Mesendoderm (in vitro differentiated cells): ENCODE measurements at regions not wholly inside any gene's neighbourhood (a gene's known extent, or its start where the extent isn't known, plus 50 kb on each side); places are given as distances from the start of the nearest gene placed in this dataset.
"Not testable (repeated sequence)": the region's sequence is repeated elsewhere in the genome, so short reads cannot be mapped to it uniquely, and the experiment has no call there.

Source experiments
- DNase-seq: peaks from one replicate; pipeline ENCODE4 v3.0.0; 2013
- H2AK5ac ChIP-seq: 2 replicates; pipeline ENCODE4 v1.6.1; 2013; ENCODE audit warnings: low read length, inconsistent platforms
- H2BK120ac ChIP-seq: 2 replicates; pipeline ENCODE4 v1.6.1; 2013; ENCODE audit warnings: low read depth, mild to moderate bottlenecking, low read length, moderate library complexity, mixed read lengths
- H2BK15ac ChIP-seq: replicated peaks from 2 replicates; pipeline ENCODE4 v1.6.1; 2013; ENCODE audit warnings: low read depth, mild to moderate bottlenecking, moderate library complexity
- H2BK5ac ChIP-seq: 2 replicates; pipeline ENCODE4 v1.6.1; 2013; ENCODE audit warnings: low read length, inconsistent platforms
- H3K18ac ChIP-seq: 2 replicates; pipeline ENCODE4 v1.6.1; 2013; ENCODE audit warnings: mild to moderate bottlenecking, low read length, mixed read lengths
- H3K23ac ChIP-seq: one replicate; pipeline ENCODE4 v1.6.1; 2013; ENCODE audit warnings: low read length
- H3K27ac ChIP-seq: 2 replicates; pipeline ENCODE4 v1.5.1; 2013; ENCODE audit warnings: low read depth, mild to moderate bottlenecking, inconsistent platforms, low read length, moderate library complexity
- H3K27me3 ChIP-seq: 2 replicates; pipeline ENCODE4 v1.6.1; 2013; ENCODE audit warnings: low read length, control low read depth, mild to moderate bottlenecking, inconsistent platforms; ENCODE audit not compliant: insufficient read depth, poor library complexity
- H3K36me3 ChIP-seq: 2 replicates; pipeline ENCODE4 v1.6.1; 2013; ENCODE audit warnings: low read length, inconsistent platforms; ENCODE audit not compliant: control insufficient read depth, insufficient read depth
- H3K4ac ChIP-seq: one replicate; pipeline ENCODE4 v1.6.1; 2013; ENCODE audit warnings: low read depth, mild to moderate bottlenecking, low read length, moderate library complexity
- H3K4me1 ChIP-seq: 2 replicates; pipeline ENCODE4 v1.6.1; 2013; ENCODE audit warnings: low read depth, low read length, inconsistent platforms; ENCODE audit not compliant: control insufficient read depth
- H3K4me2 ChIP-seq: 2 replicates; pipeline ENCODE4 v1.6.1; 2013; ENCODE audit warnings: low read length
- H3K4me3 ChIP-seq: 2 replicates; pipeline ENCODE4 v1.5.1; 2013; ENCODE audit warnings: mild to moderate bottlenecking, low read length
- H3K56ac ChIP-seq: one replicate; pipeline ENCODE4 v1.6.1; 2013; ENCODE audit warnings: low read length
- H3K79me1 ChIP-seq: 2 replicates; pipeline ENCODE4 v1.6.1; 2013; ENCODE audit warnings: low read length, inconsistent platforms
- H3K79me2 ChIP-seq: 2 replicates; pipeline ENCODE4 v1.6.1; 2013; ENCODE audit warnings: mild to moderate bottlenecking, low read length; ENCODE audit not compliant: control insufficient read depth, insufficient read depth
- H3K9ac ChIP-seq: 2 replicates; pipeline ENCODE4 v1.6.1; 2013; ENCODE audit warnings: low read length, inconsistent platforms
- H4K5ac ChIP-seq: one replicate; pipeline ENCODE4 v1.6.1; 2013; ENCODE audit warnings: low read length
- H4K8ac ChIP-seq: one replicate; pipeline ENCODE4 v1.6.1; 2013; ENCODE audit warnings: low read depth, mild to moderate bottlenecking, control low read depth, low read length, moderate library complexity
- WGBS: extraction: QIAGEN DNeasy Blood & Tissue Kit; methylation state at CpG from one replicate; pipeline ENCODE4 v1.1.7; 2013; ENCODE audit warnings: low lambda C conversion rate, missing lambda C conversion rate; ENCODE audit not compliant: insufficient coverage; ENCODE audit errors: extremely low coverage; 5-methylcytosine and 5-hydroxymethylcytosine counted together

- Histone ChIP-seq H3K27me3 (no peaks in the 10 kb centered on the region), H3K27ac (no peak overlapping the region), H2BK5ac (no peak overlapping the region), H3K56ac (no peak overlapping the region), H3K79me2 (no peaks in the 10 kb centered on the region), H3K9ac (no peak overlapping the region), H3K4me1 (no peaks in the 10 kb centered on the region), H2AK5ac (no peak overlapping the region), H4K8ac (no peak overlapping the region), H4K5ac (no peak overlapping the region), H3K23ac (no peak overlapping the region), H3K4me2 (no peak overlapping the region), H3K18ac (no peak overlapping the region), H2BK120ac (no peak overlapping the region), H3K4me3 (no peak overlapping the region), H3K4ac (no peak overlapping the region), H2BK15ac (no peak overlapping the region), H3K36me3 (no peaks in the 10 kb centered on the region), H3K79me1 (no peaks in the 10 kb centered on the region)
- no peak for DNase-seq
- no CpG with 5 or more reads among the region's 11 CpGs for WGBS
Measured at GRCh38 chr21:32868631-32869454, 97.3 kb upstream of the PAXBP1 start.

DNA sequence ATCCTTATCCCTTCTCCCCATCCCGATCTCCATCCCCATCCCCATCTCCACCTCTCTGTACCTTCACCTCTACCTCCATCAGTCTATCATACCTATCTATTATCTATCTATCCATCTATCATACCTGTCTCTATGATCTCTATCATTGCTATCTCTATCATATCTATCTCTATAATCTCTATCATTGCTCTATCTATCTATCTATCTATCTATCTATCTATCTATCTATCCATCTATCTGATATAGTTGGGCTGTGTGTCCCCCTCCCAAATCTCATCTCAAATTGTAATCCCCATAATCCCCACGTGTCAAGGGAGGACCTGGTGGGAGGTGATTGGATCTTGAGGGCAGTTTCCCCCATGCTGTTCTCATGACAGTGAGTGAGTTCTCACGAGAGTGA is 97.9 kb upstream of the PAXBP1 start:
- Histone ChIP-seq H2AK5ac (no peak overlapping the region), H3K27me3 (no peaks in the 10 kb centered on the region), H2BK15ac (no peak overlapping the region), H3K4me3 (no peak overlapping the region), H3K4me1 (no peaks in the 10 kb centered on the region), H2BK5ac (no peak overlapping the region), H2BK120ac (no peak overlapping the region), H3K56ac (no peak overlapping the region), H4K8ac (no peak overlapping the region), H3K79me2 (no peaks in the 10 kb centered on the region), H3K4ac (no peak overlapping the region), H3K36me3 (no peaks in the 10 kb centered on the region), H3K79me1 (no peaks in the 10 kb centered on the region), H3K9ac (no peak overlapping the region), H4K5ac (no peak overlapping the region), H3K18ac (no peak overlapping the region), H3K27ac (no peak overlapping the region), H3K23ac (no peak overlapping the region), H3K4me2 (no peak overlapping the region)
- DNase-seq = no peak
- WGBS = 100% methylated on average over 1 of the region's 3 CpGs

DNA sequence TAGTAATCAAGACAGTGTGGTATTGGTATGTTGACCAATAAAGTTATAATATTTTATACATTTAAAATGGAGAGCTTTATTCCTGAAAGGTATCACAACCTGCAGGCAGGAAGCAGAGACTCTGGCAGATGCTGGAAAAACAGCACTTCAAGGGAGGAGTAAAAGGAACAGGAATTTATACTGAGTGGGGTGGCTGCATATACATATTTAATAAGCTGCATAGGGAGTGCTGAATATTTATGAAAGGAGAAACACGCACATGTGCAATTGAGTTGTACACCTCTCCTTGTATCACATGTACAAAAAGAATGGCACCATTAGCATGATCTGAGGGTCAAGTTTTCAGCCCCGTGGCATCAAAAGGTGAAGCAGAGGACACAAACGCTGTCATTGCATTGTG is 104.9 kb upstream of the PAXBP1 start:
- Histone ChIP-seq H2BK120ac (no peak overlapping the region), H3K18ac (no peak overlapping the region), H3K4me1 (no peaks in the 10 kb centered on the region), H3K79me1 (no peaks in the 10 kb centered on the region), H3K9ac (no peak overlapping the region), H3K23ac (no peak overlapping the region), H3K4ac (no peak overlapping the region), H2AK5ac (no peak overlapping the region), H4K5ac (no peak overlapping the region), H2BK5ac (no peak overlapping the region), H3K27ac (no peak overlapping the region), H3K79me2 (no peaks in the 10 kb centered on the region), H3K36me3 (no peaks in the 10 kb centered on the region), H3K4me3 (no peak overlapping the region), H2BK15ac (no peak overlapping the region), H3K4me2 (no peak overlapping the region), H3K27me3 (no peaks in the 10 kb centered on the region), H4K8ac (no peak overlapping the region), H3K56ac (no peak overlapping the region)
- WGBS = no CpG with 5 or more reads among the region's 3 CpGs
- DNase-seq = no peak

DNA sequence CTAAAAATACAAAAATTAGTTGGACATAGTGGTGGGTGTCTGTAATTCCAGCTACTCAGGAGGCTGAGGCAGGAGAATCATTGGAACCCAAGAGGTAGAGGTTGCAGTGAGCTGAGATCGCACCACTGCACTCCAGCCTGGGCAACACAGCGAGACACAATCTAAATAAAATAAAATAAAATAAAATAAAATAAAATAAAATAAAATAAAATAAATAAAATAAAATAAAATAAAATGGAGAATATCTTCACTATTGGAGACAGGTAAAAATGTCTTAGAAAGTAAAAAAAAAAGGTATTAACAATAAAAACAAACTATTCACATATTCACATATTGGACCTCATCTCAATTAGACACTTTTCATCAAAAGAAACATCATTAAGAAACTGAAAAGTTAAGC is 106.3 kb upstream of the PAXBP1 start:
- not testable (repeated sequence) for H3K9ac ChIP-seq, H3K4ac ChIP-seq, H3K36me3 ChIP-seq, DNase-seq, H3K4me1 ChIP-seq, H2BK120ac ChIP-seq, H4K8ac ChIP-seq, H3K4me3 ChIP-seq, H3K79me1 ChIP-seq, H2BK15ac ChIP-seq, H3K56ac ChIP-seq, H3K27me3 ChIP-seq, H4K5ac ChIP-seq, H3K18ac ChIP-seq, H3K23ac ChIP-seq, H2AK5ac ChIP-seq, H3K79me2 ChIP-seq, H3K4me2 ChIP-seq, H2BK5ac ChIP-seq, H3K27ac ChIP-seq
- WGBS = no CpG with 5 or more reads among the region's 2 CpGs

DNA sequence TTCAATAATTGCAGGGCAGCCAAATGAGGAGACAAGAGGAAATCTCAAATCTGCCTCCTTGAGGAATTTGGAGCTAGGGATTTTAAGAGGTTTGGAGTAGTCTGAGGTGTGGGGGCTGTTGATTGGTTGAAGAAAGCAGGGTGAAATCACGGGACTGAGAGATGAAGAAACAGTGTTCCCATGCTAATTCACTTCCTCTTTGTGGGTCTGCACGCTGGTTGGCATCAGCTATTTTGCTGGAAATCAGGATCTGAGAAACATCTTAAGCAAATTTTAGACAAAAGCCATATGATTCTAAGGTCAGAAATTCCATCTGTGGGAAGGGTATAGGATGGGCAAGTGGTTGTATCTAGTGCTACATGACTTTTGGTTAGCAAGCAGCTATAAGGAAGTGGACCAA is 107.1 kb upstream of the PAXBP1 start:
- no peak overlapping the region for H3K9ac ChIP-seq
- H3K4me2 ChIP-seq = no peak overlapping the region
- no peak overlapping the region for H3K56ac ChIP-seq
- no peaks in the 10 kb centered on the region for H3K27me3 ChIP-seq
- H4K8ac ChIP-seq = no peak overlapping the region
- DNase-seq = no peak
- H3K27ac ChIP-seq = no peak overlapping the region
- H2AK5ac ChIP-seq = no peak overlapping the region
- H3K4me1 ChIP-seq = no peaks in the 10 kb centered on the region
- H3K79me1 ChIP-seq = no peaks in the 10 kb centered on the region
- no peaks in the 10 kb centered on the region for H3K36me3 ChIP-seq
- no peak overlapping the region for H4K5ac ChIP-seq
- H3K4ac ChIP-seq = no peak overlapping the region
- no peak overlapping the region for H2BK5ac ChIP-seq
- H3K23ac ChIP-seq = no peak overlapping the region
- no peaks in the 10 kb centered on the region for H3K79me2 ChIP-seq
- WGBS = no CpG with 5 or more reads among the region's 2 CpGs
- no peak overlapping the region for H3K4me3 ChIP-seq
- H3K18ac ChIP-seq = no peak overlapping the region
- H2BK15ac ChIP-seq = no peak overlapping the region
- no peak overlapping the region for H2BK120ac ChIP-seq

- no peak overlapping the region for H3K27ac ChIP-seq
- no peak overlapping the region for H3K4me3 ChIP-seq
- H3K9ac ChIP-seq = no peak overlapping the region
- no peak overlapping the region for H2BK15ac ChIP-seq
- no CpG with 5 or more reads among the region's 5 CpGs for WGBS
- H4K8ac ChIP-seq = no peak overlapping the region
- H3K4ac ChIP-seq = no peak overlapping the region
- no peak overlapping the region for H3K56ac ChIP-seq
- no peak overlapping the region for H3K4me2 ChIP-seq
- H3K27me3 ChIP-seq = no peaks in the 10 kb centered on the region
- no peaks in the 10 kb centered on the region for H3K36me3 ChIP-seq
- no peak overlapping the region for H3K23ac ChIP-seq
- DNase-seq = no peak
- no peaks in the 10 kb centered on the region for H3K4me1 ChIP-seq
- no peak overlapping the region for H2BK5ac ChIP-seq
- H3K79me2 ChIP-seq = no peaks in the 10 kb centered on the region
- H4K5ac ChIP-seq = no peak overlapping the region
- no peak overlapping the region for H3K18ac ChIP-seq
- H2AK5ac ChIP-seq = no peak overlapping the region
- H3K79me1 ChIP-seq = no peaks in the 10 kb centered on the region
- no peak overlapping the region for H2BK120ac ChIP-seq
Measured at GRCh38 chr21:32881458-32881857, 109.9 kb upstream of the PAXBP1 start.
